ENCODE measurements at regions not wholly inside any gene's neighbourhood (a gene's known extent, or its start where the extent isn't known, plus 50 kb on each side); places are given as distances from the start of the nearest gene placed in this dataset.

DNA sequence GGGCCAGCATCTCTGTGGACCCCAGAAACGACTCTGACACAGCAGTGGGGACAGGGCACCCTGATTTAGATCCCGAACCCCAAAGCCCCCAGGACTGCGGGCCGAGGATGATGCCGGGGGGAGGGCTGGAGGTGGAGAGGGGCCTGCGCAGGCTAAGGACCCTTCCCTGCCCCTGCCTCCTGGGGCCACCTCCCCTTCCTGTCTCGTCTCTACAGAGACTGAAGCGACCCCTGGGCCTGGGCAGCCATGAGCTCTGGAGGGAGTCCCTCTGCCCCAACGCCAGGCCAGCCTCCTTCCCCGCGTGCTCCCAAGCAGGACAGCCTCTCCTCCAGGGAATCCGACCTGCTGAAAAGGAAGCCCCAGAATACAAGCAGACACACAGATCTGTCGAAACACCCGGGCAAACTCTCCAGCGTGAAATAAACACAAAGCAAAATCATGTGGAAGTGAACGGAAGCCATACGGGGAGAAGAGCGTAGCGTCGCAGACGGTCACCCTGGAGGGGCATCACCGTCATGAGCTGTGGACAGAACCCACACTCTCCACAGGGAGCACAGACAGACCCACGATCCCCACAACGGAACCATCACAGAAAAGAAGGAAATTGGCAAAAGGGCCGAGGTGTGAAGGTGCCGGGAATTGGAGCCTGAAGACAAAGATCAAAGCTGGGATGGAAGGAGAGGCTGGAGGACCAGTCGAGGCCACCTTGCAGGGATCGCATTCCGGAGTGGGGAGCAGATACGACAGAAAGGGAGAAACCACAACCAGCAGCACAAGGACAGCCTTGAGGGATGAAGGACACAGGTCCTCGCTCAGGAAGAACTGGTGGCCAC, 51.0 kb upstream of the CTDP1 start:
- Histone ChIP-seq H3K9ac (ENCODE audit: low read length) (no peak overlapping the region), H2AFZ (ENCODE audit: low read depth, low read length, poor library complexity, severe bottlenecking) (no peak overlapping the region), H3K9me3 (ENCODE audit: control insufficient read depth in 1 of 2, insufficient read depth in 1 of 2, low read depth in 1 of 2, low read length in 2 of 2) (no peaks in the 10 kb centered on the region; a peak in 1 of 4 replicates), H3K79me2 (ENCODE audit: insufficient read depth, low read length) (no peaks in the 10 kb centered on the region), H3K36me3 (ENCODE audit: control insufficient read depth in 1 of 2, insufficient read depth in 2 of 2, low read length in 2 of 2) (no peaks in the 10 kb centered on the region), H3K4me1 (ENCODE audit: control insufficient read depth in 1 of 2, insufficient read depth in 2 of 2, low read length in 2 of 2) (no peaks in the 10 kb centered on the region), H3K27ac (ENCODE audit: low read depth, low read length) (no peak overlapping the region), H3K4me2 (ENCODE audit: low read length) (no peak overlapping the region), H3K27me3 (ENCODE audit: insufficient read depth, low read length) (peaks cover 5% of the 10 kb centered on the region; the same call in 1 of the 2 replicates), H3K9me2 (ENCODE audit: insufficient read depth) (no peaks in the 10 kb centered on the region), H3K4me3 (replicated peaks in 1 of 2; ENCODE audit: low read depth in 1 of 2, low read length in 2 of 2) (no peak overlapping the region), H4K20me1 (ENCODE audit: insufficient read depth) (no peaks in the 10 kb centered on the region)
- DNase-seq (ENCODE audit: low read depth, low spot score) = no peak
- ATAC-seq = no peak
- POLR2A ChIA-PET = no interaction called here
- intact Hi-C loops (cut with micrococcal nuclease) = no loop called here
- CTCF ChIA-PET = no interaction called here
- BruUV-seq (replicated peaks) = no TSS peak
- RAD21 ChIA-PET (ENCODE audit: low non-redundant PET in 1 of 2, low total read pairs in 2 of 2, uncharacterized antibody in 2 of 2, unreplicated experiment in 2 of 2) = no interaction called here
- TF ChIP-seq JUND (IDR thresholded peaks at IDR 0.05) = no peak
- TF ChIP-seq RAD21 (IDR thresholded peaks at IDR 0.05; ENCODE audit: low read depth) = no peak
- TF ChIP-seq REST (IDR thresholded peaks at IDR 0.05; ENCODE audit: low read depth) = no peak
- no peak for TF ChIP-seq ZFX (IDR thresholded peaks at IDR 0.05)
- TF ChIP-seq CBX3 (IDR thresholded peaks at IDR 0.05; ENCODE audit: low read depth) = no peak
- TF ChIP-seq, protein P1, sequence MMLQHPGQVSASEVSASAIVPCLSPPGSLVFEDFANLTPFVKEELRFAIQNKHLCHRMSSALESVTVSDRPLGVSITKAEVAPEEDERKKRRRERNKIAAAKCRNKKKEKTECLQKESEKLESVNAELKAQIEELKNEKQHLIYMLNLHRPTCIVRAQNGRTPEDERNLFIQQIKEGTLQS (IDR thresholded peaks at IDR 0.05) = no peak
- TF ChIP-seq POLR2AphosphoS5 (IDR thresholded peaks at IDR 0.05; ENCODE audit: low read depth, low read length) = no peak
- TF ChIP-seq YY1 (IDR thresholded peaks at IDR 0.05; ENCODE audit: extremely low read depth, insufficient replicate concordance, low read depth, low read length) = no peak
- no peak for TF ChIP-seq TCF7L2 (IDR thresholded peaks at IDR 0.05; ENCODE audit: borderline replicate concordance, extremely low read depth, insufficient read depth, insufficient read length)
- TF ChIP-seq POLR2A (IDR thresholded peaks at IDR 0.05; ENCODE audit: borderline replicate concordance, extremely low read depth, insufficient read depth, insufficient read length) = no peak
- TF ChIP-seq SP1 (IDR thresholded peaks at IDR 0.05; ENCODE audit: low read depth) = no peak
- TF ChIP-seq EZH2 (IDR thresholded peaks at IDR 0.05) = no peak
- TF ChIP-seq CEBPB (IDR thresholded peaks at IDR 0.05; ENCODE audit: low read depth) = no peak
- TF ChIP-seq SRF (IDR thresholded peaks at IDR 0.05; ENCODE audit: low read depth) = no peak
- TF ChIP-seq, protein P2, sequence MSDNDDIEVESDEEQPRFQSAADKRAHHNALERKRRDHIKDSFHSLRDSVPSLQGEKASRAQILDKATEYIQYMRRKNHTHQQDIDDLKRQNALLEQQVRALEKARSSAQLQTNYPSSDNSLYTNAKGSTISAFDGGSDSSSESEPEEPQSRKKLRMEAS (IDR thresholded peaks at IDR 0.05) = no peak
- no peak for TF ChIP-seq SIN3A (IDR thresholded peaks at IDR 0.05; ENCODE audit: low read depth)
- TF ChIP-seq ELF1 (IDR thresholded peaks at IDR 0.05; ENCODE audit: borderline replicate concordance, low read depth) = no peak
- TF ChIP-seq FOSL1 (IDR thresholded peaks at IDR 0.05; ENCODE audit: low read depth) = no peak
